Skeletal muscle satellite cell (primary cell): ENCODE measurements at regions not wholly inside any gene's neighbourhood (a gene's known extent, or its start where the extent isn't known, plus 50 kb on each side); places are given as distances from the start of the nearest gene placed in this dataset.

ENCODE experiments used
- H3K27me3 ChIP-seq: 2 replicates; pipeline ENCODE4 v1.7.0; 2013; ENCODE audit warnings: low read length; ENCODE audit not compliant: control insufficient read depth, insufficient read depth
- H3K36me3 ChIP-seq: 2 replicates; pipeline ENCODE4 v1.7.0; 2013; ENCODE audit warnings: mild to moderate bottlenecking, control low read depth, low read length; ENCODE audit not compliant: insufficient read depth
- H3K4me1 ChIP-seq: 2 replicates; pipeline ENCODE4 v1.7.0; 2013; ENCODE audit warnings: low read length; ENCODE audit not compliant: control insufficient read depth, insufficient read depth
- H3K4me2 ChIP-seq: 2 replicates; pipeline ENCODE4 v1.7.0; 2013; ENCODE audit warnings: mild to moderate bottlenecking, low read length
- H3K4me3 ChIP-seq: 2 replicates; pipeline ENCODE4 v1.7.0; 2013; ENCODE audit warnings: low read length
- H3K9ac ChIP-seq: 2 replicates; pipeline ENCODE4 v1.7.0; 2013; ENCODE audit warnings: mild to moderate bottlenecking, low read depth, low read length, moderate library complexity
- H3K9me3 ChIP-seq: replicated peaks from 2 replicates; pipeline ENCODE4 v1.7.0; 2013; ENCODE audit warnings: mild to moderate bottlenecking, control low read depth, low read length

GRCh38 chr6:132937466-132937906 is 123.1 kb downstream of the RPS12 start:
- Histone ChIP-seq H3K9me3 (no peaks in the 10 kb centered on the region), H3K9ac (no peak overlapping the region)

GRCh38 chr6:132948889-132949288 is 134.5 kb downstream of the RPS12 start:
- H3K9me3 ChIP-seq = no peaks in the 10 kb centered on the region
- no peak overlapping the region for H3K4me2 ChIP-seq
- H3K27me3 ChIP-seq = peaks cover 3% of the 10 kb centered on the region
- no peak overlapping the region for H3K9ac ChIP-seq
- no peaks in the 10 kb centered on the region for H3K36me3 ChIP-seq
- H3K4me3 ChIP-seq = no peak overlapping the region
- peaks cover 10% of the 10 kb centered on the region for H3K4me1 ChIP-seq

More at GRCh38 chr6:132937466-132937906, 123.1 kb downstream of the RPS12 start:
- peaks cover 21% of the 10 kb centered on the region for H3K27me3 ChIP-seq
- no peaks in the 10 kb centered on the region for H3K36me3 ChIP-seq
- H3K4me2 ChIP-seq = no peak overlapping the region
- no peak overlapping the region for H3K4me3 ChIP-seq
- H3K4me1 ChIP-seq = peaks cover 9% of the 10 kb centered on the region

GRCh38 chr6:132950566-132950965 is 136.2 kb downstream of the RPS12 start:
- no peaks in the 10 kb centered on the region for H3K36me3 ChIP-seq
- H3K9ac ChIP-seq = no peak overlapping the region
- no peak overlapping the region for H3K4me2 ChIP-seq
- H3K4me3 ChIP-seq = no peak overlapping the region
- H3K27me3 ChIP-seq = peaks cover 3% of the 10 kb centered on the region
- no peaks in the 10 kb centered on the region for H3K9me3 ChIP-seq
- peaks cover 10% of the 10 kb centered on the region for H3K4me1 ChIP-seq

- Histone ChIP-seq H3K36me3 (no peaks in the 10 kb centered on the region), H3K4me2 (no peak overlapping the region), H3K9me3 (no peaks in the 10 kb centered on the region), H3K9ac (no peak overlapping the region), H3K27me3 (peaks cover 3% of the 10 kb centered on the region), H3K4me3 (no peak overlapping the region), H3K4me1 (peaks cover 10% of the 10 kb centered on the region)
These were observed 137.9 kb downstream of the RPS12 start for GRCh38 chr6:132952031-132952867.

GRCh38 chr6:132952986-132953385 is 138.6 kb downstream of the RPS12 start:
- H3K9ac ChIP-seq = no peak overlapping the region
- peaks cover 3% of the 10 kb centered on the region for H3K27me3 ChIP-seq
- H3K4me2 ChIP-seq = no peak overlapping the region
- H3K36me3 ChIP-seq = no peaks in the 10 kb centered on the region
- H3K4me1 ChIP-seq = peaks cover 10% of the 10 kb centered on the region
- H3K9me3 ChIP-seq = no peaks in the 10 kb centered on the region
- no peak overlapping the region for H3K4me3 ChIP-seq

- Histone ChIP-seq H3K4me1 (peaks cover 10% of the 10 kb centered on the region), H3K36me3 (no peaks in the 10 kb centered on the region), H3K4me3 (no peak overlapping the region), H3K9me3 (no peaks in the 10 kb centered on the region), H3K4me2 (no peak overlapping the region), H3K9ac (no peak overlapping the region), H3K27me3 (peaks cover 3% of the 10 kb centered on the region)
These were observed 139.9 kb downstream of the RPS12 start for GRCh38 chr6:132954222-132954621.

- no peaks in the 10 kb centered on the region for H3K36me3 ChIP-seq
- no peak overlapping the region for H3K4me3 ChIP-seq
- H3K4me2 ChIP-seq = no peak overlapping the region
- H3K9ac ChIP-seq = no peak overlapping the region
- no peaks in the 10 kb centered on the region for H3K27me3 ChIP-seq
- no peaks in the 10 kb centered on the region for H3K9me3 ChIP-seq
- peaks cover 10% of the 10 kb centered on the region for H3K4me1 ChIP-seq
These were observed 140.6 kb downstream of the RPS12 start for GRCh38 chr6:132954936-132955335.

GRCh38 chr6:132959639-132960326 is 145.4 kb downstream of the RPS12 start:
- H3K27me3 ChIP-seq = no peaks in the 10 kb centered on the region
- H3K9me3 ChIP-seq = no peaks in the 10 kb centered on the region
- H3K4me2 ChIP-seq = no peak overlapping the region
- H3K4me1 ChIP-seq = peaks cover 24% of the 10 kb centered on the region
- H3K36me3 ChIP-seq = no peaks in the 10 kb centered on the region
- H3K4me3 ChIP-seq = no peak overlapping the region
- H3K9ac ChIP-seq = no peak overlapping the region

GRCh38 chr6:132960720-132961119 is 146.4 kb downstream of the RPS12 start:
- Histone ChIP-seq H3K4me1 (peaks cover 28% of the 10 kb centered on the region), H3K27me3 (no peaks in the 10 kb centered on the region), H3K4me3 (no peak overlapping the region), H3K9ac (no peak overlapping the region), H3K4me2 (peak overlapping the region; percentile 33), H3K36me3 (no peaks in the 10 kb centered on the region), H3K9me3 (no peaks in the 10 kb centered on the region)

- no peaks in the 10 kb centered on the region for H3K36me3 ChIP-seq
- H3K4me3 ChIP-seq = no peak overlapping the region
- no peak overlapping the region for H3K9ac ChIP-seq
- H3K27me3 ChIP-seq = no peaks in the 10 kb centered on the region
- peaks cover 28% of the 10 kb centered on the region for H3K4me1 ChIP-seq
- peak overlapping the region; percentile 33 for H3K4me2 ChIP-seq
- H3K9me3 ChIP-seq = no peaks in the 10 kb centered on the region
These were observed 146.8 kb downstream of the RPS12 start for GRCh38 chr6:132961122-132961521.

GRCh38 chr6:132961610-132962009 is 147.2 kb downstream of the RPS12 start:
- Histone ChIP-seq H3K27me3 (no peaks in the 10 kb centered on the region), H3K4me1 (peaks cover 28% of the 10 kb centered on the region), H3K9ac (no peak overlapping the region), H3K36me3 (no peaks in the 10 kb centered on the region), H3K4me2 (peak overlapping the region; percentile 33), H3K4me3 (no peak overlapping the region), H3K9me3 (no peaks in the 10 kb centered on the region)
